ENCODE measurements at regions not wholly inside any gene's neighbourhood (a gene's known extent, or its start where the extent isn't known, plus 50 kb on each side); places are given as distances from the start of the nearest gene placed in this dataset.
"Not testable (repeated sequence)": the region's sequence is repeated elsewhere in the genome, so short reads cannot be mapped to it uniquely, and the experiment has no call there.

DNA sequence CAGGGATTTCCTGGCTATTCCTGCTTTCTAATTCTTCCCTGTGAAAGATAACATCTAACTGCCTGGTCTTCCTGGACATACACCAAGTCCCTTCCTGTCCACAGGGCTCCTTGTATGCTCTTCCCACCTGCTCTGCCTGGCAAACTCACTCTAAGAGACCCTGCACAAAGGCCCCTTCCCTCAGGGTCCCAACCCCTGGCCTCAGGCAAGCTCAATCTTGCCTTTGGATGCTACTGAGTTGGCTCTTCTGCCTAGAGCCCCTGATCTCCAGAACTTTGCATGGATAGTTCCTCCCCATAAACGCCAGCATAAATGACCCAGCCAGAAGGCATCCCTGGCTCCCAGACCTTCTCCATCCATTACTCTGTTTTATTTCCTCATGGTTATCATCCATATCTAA lies 98.3 kb upstream of the OTOS start:
- H3K4me2 ChIP-seq (ENCODE audit: low read length) = no peak overlapping the region
- no peaks in the 10 kb centered on the region for H3K27me3 ChIP-seq (ENCODE audit: control insufficient read depth, insufficient read depth, low read length)
- TF ChIP-seq CTCF (IDR thresholded peaks at IDR 0.05) = no peak
- H3K4me1 ChIP-seq = no peaks in the 10 kb centered on the region
- H3K4me3 ChIP-seq (ENCODE audit: low read depth, low read length) = no peak overlapping the region
- no peak overlapping the region for H2AFZ ChIP-seq
- H3K27ac ChIP-seq = no peak overlapping the region
- H3K9me3 ChIP-seq (ENCODE audit: control insufficient read depth, low read length) = no peaks in the 10 kb centered on the region
- no peak overlapping the region for H3K9ac ChIP-seq
- H3K79me2 ChIP-seq = no peaks in the 10 kb centered on the region
- no peaks in the 10 kb centered on the region for H3K36me3 ChIP-seq (ENCODE audit: control insufficient read depth, insufficient read depth, low read length)

- no peak overlapping the region for H3K4me3 ChIP-seq (ENCODE audit: low read depth, low read length)
- no peak overlapping the region for H3K9ac ChIP-seq
- no peak overlapping the region for H3K27ac ChIP-seq
- no peaks in the 10 kb centered on the region for H3K79me2 ChIP-seq
- TF ChIP-seq CTCF (IDR thresholded peaks at IDR 0.05) = no peak
- H2AFZ ChIP-seq = no peak overlapping the region
- no peak overlapping the region for H3K4me2 ChIP-seq (ENCODE audit: low read length)
- H3K27me3 ChIP-seq (ENCODE audit: control insufficient read depth, insufficient read depth, low read length) = no peaks in the 10 kb centered on the region
- no peaks in the 10 kb centered on the region for H3K9me3 ChIP-seq (ENCODE audit: control insufficient read depth, low read length)
- no peaks in the 10 kb centered on the region for H3K4me1 ChIP-seq
- H3K36me3 ChIP-seq (ENCODE audit: control insufficient read depth, insufficient read depth, low read length) = no peaks in the 10 kb centered on the region
Measured at GRCh38 chr2:240239325-240239724, 98.9 kb upstream of the OTOS start.

- Histone ChIP-seq H3K4me1 (no peaks in the 10 kb centered on the region), H3K36me3 (ENCODE audit: control insufficient read depth, insufficient read depth, low read length) (no peaks in the 10 kb centered on the region), H3K27me3 (ENCODE audit: control insufficient read depth, insufficient read depth, low read length) (no peaks in the 10 kb centered on the region), H3K79me2 (no peaks in the 10 kb centered on the region), H3K4me3 (ENCODE audit: low read depth, low read length) (no peak overlapping the region), H3K4me2 (ENCODE audit: low read length) (no peak overlapping the region), H2AFZ (no peak overlapping the region), H3K9me3 (ENCODE audit: control insufficient read depth, low read length) (no peaks in the 10 kb centered on the region), H3K9ac (no peak overlapping the region), H3K27ac (no peak overlapping the region)
- no peak for TF ChIP-seq CTCF (IDR thresholded peaks at IDR 0.05)
Measured at GRCh38 chr2:240240017-240240734, 99.7 kb upstream of the OTOS start.

DNA sequence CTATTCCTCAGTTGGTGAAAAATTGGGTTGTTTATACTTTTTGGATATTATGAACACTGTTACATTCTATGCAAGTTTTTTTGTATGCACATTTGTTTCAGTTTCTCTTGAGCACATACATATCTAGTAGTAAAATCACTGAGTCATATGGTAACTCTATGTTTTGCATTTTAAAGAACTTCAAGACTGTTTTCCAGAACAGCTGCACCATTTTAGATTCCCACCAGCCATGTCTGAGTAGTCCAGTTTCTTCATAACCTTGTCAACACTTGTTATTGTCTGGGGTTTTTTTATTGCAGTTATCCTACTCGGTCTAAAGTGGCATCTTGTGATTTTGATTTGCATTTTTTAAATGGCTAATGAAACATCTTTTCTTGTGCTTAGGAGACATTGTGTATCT lies 100.3 kb upstream of the OTOS start:
- H2AFZ ChIP-seq = no peak overlapping the region
- H3K79me2 ChIP-seq = no peaks in the 10 kb centered on the region
- no peak overlapping the region for H3K4me3 ChIP-seq (ENCODE audit: low read depth, low read length)
- H3K9ac ChIP-seq = no peak overlapping the region
- H3K36me3 ChIP-seq (ENCODE audit: control insufficient read depth, insufficient read depth, low read length) = no peaks in the 10 kb centered on the region
- TF ChIP-seq CTCF (IDR thresholded peaks at IDR 0.05) = no peak
- no peaks in the 10 kb centered on the region for H3K27me3 ChIP-seq (ENCODE audit: control insufficient read depth, insufficient read depth, low read length)
- no peak overlapping the region for H3K27ac ChIP-seq
- H3K9me3 ChIP-seq (ENCODE audit: control insufficient read depth, low read length) = no peaks in the 10 kb centered on the region
- H3K4me1 ChIP-seq = no peaks in the 10 kb centered on the region
- H3K4me2 ChIP-seq (ENCODE audit: low read length) = no peak overlapping the region

- no peaks in the 10 kb centered on the region for H3K27me3 ChIP-seq (ENCODE audit: control insufficient read depth, insufficient read depth, low read length)
- H3K4me1 ChIP-seq = no peaks in the 10 kb centered on the region
- no peak for TF ChIP-seq CTCF (IDR thresholded peaks at IDR 0.05)
- no peaks in the 10 kb centered on the region for H3K9me3 ChIP-seq (ENCODE audit: control insufficient read depth, low read length)
- no peaks in the 10 kb centered on the region for H3K79me2 ChIP-seq
- no peaks in the 10 kb centered on the region for H3K36me3 ChIP-seq (ENCODE audit: control insufficient read depth, insufficient read depth, low read length)
- H2AFZ ChIP-seq = no peak overlapping the region
- H3K4me3 ChIP-seq (ENCODE audit: low read depth, low read length) = no peak overlapping the region
- no peak overlapping the region for H3K27ac ChIP-seq
- no peak overlapping the region for H3K4me2 ChIP-seq (ENCODE audit: low read length)
- H3K9ac ChIP-seq = no peak overlapping the region
Measured at GRCh38 chr2:240241572-240241971, 101.1 kb upstream of the OTOS start.

DNA sequence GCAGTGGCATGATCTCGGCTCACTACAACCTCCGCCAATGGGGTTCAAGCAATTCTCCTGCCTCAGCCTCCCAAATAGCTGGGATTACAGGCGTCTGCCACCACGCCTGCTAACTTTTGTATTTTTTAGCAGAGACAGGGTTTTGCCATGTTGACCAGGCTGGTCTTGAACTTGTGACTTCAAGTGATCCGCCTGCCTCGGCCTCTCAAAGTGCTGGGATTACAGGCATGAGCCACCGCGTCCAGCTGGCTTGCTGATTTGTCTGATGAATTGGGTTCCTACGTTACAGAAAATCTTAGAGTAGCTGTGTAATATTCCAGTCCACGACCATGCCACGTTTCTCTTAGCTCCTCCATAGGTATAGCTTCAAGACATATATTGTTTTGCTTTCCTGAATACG lies 102.6 kb upstream of the OTOS start:
- not testable (repeated sequence) for H2AFZ ChIP-seq; H3K79me2 ChIP-seq; H3K9me3 ChIP-seq (ENCODE audit: control insufficient read depth, low read length); H3K9ac ChIP-seq; H3K4me3 ChIP-seq (ENCODE audit: low read depth, low read length); H3K27me3 ChIP-seq (ENCODE audit: control insufficient read depth, insufficient read depth, low read length); H3K4me2 ChIP-seq (ENCODE audit: low read length); H3K4me1 ChIP-seq; H3K36me3 ChIP-seq (ENCODE audit: control insufficient read depth, insufficient read depth, low read length); H3K27ac ChIP-seq
